Activated naive CD4-positive, alpha-beta T cell treated with anti-CD3 and anti-CD28 coated beads, Interleukin-2, amount 10 ng/mL, durations not matched to agents 7 days and 5 days (primary cell): ENCODE measurements at regions not wholly inside any gene's neighbourhood (a gene's known extent, or its start where the extent isn't known, plus 50 kb on each side); places are given as distances from the start of the nearest gene placed in this dataset.

Experiments
- CTCF ChIA-PET: fragments of 350-600 bp; sonication (Branson Sonifier 250); formaldehyde crosslinking; loops from one replicate; lab custom pipeline; 2021; ENCODE audit warnings: antibody characterized with exemption; lab: Charles Lee
- DNase-seq: peaks from one replicate; pipeline ENCODE4 v3.0.0-alpha.2; 2020
- H3K27ac Mint-ChIP-seq: one replicate; pipeline ENCODE4 v1.8.0; 2021; ENCODE audit warnings: mild to moderate bottlenecking, moderate library complexity, mixed read lengths
- H3K27me3 Mint-ChIP-seq: one replicate; pipeline ENCODE4 v1.8.0; 2021; ENCODE audit warnings: mild to moderate bottlenecking, mixed read lengths
- H3K36me3 Mint-ChIP-seq: one replicate; pipeline ENCODE4 v1.8.0; 2021; ENCODE audit warnings: mixed read lengths
- H3K4me1 Mint-ChIP-seq: one replicate; pipeline ENCODE4 v1.8.0; 2021; ENCODE audit warnings: mixed read lengths
- H3K4me3 Mint-ChIP-seq: one replicate; pipeline ENCODE4 v1.8.0; 2021; ENCODE audit warnings: mild to moderate bottlenecking, moderate library complexity, mixed read lengths
- H3K9me3 Mint-ChIP-seq: one replicate; pipeline ENCODE4 v1.8.0; 2021; ENCODE audit warnings: mixed read lengths

- Mint-ChIP-seq H3K4me1 (no peaks in the 10 kb centered on the region), H3K36me3 (no peaks in the 10 kb centered on the region), H3K27me3 (no peaks in the 10 kb centered on the region), H3K4me3 (no peak overlapping the region), H3K27ac (no peak overlapping the region), H3K9me3 (no peaks in the 10 kb centered on the region)
- CTCF ChIA-PET, result no interaction called here
- no peak for DNase-seq
Measured at GRCh38 chr12:28631831-28632230, 441.6 kb downstream of the CCDC91 start.

- H3K4me3 Mint-ChIP-seq, result no peak overlapping the region
- H3K27me3 Mint-ChIP-seq, result peaks cover 4% of the 10 kb centered on the region
- no peaks in the 10 kb centered on the region for H3K36me3 Mint-ChIP-seq
- no peaks in the 10 kb centered on the region for H3K4me1 Mint-ChIP-seq
- CTCF ChIA-PET, result no interaction called here
- H3K27ac Mint-ChIP-seq, result no peak overlapping the region
- H3K9me3 Mint-ChIP-seq, result no peaks in the 10 kb centered on the region
- DNase-seq, result no peak
Measured at GRCh38 chr12:28640519-28640918, 450.3 kb downstream of the CCDC91 start.

GRCh38 chr12:28645436-28645835, 455.2 kb downstream of the CCDC91 start:
- H3K4me1 Mint-ChIP-seq, result no peaks in the 10 kb centered on the region
- CTCF ChIA-PET, result no interaction called here
- H3K4me3 Mint-ChIP-seq, result no peak overlapping the region
- H3K9me3 Mint-ChIP-seq, result no peaks in the 10 kb centered on the region
- no peak overlapping the region for H3K27ac Mint-ChIP-seq
- H3K27me3 Mint-ChIP-seq, result peaks cover 4% of the 10 kb centered on the region
- no peak for DNase-seq
- no peaks in the 10 kb centered on the region for H3K36me3 Mint-ChIP-seq

GRCh38 chr12:28645891-28646290, 455.6 kb downstream of the CCDC91 start:
- Mint-ChIP-seq H3K27ac (no peak overlapping the region), H3K27me3 (peaks cover 4% of the 10 kb centered on the region), H3K9me3 (no peaks in the 10 kb centered on the region), H3K36me3 (no peaks in the 10 kb centered on the region), H3K4me3 (no peak overlapping the region), H3K4me1 (no peaks in the 10 kb centered on the region)
- DNase-seq, result no peak
- CTCF ChIA-PET, result no interaction called here

- H3K4me3 Mint-ChIP-seq, result no peak overlapping the region
- H3K27ac Mint-ChIP-seq, result no peak overlapping the region
- DNase-seq, result no peak
Measured at GRCh38 chr12:28650906-28651305, 460.6 kb downstream of the CCDC91 start.

GRCh38 chr12:28652239-28652638, 462.0 kb downstream of the CCDC91 start:
- no peak overlapping the region for H3K27ac Mint-ChIP-seq
- no peaks in the 10 kb centered on the region for H3K9me3 Mint-ChIP-seq
- H3K4me1 Mint-ChIP-seq, result no peaks in the 10 kb centered on the region
- no peaks in the 10 kb centered on the region for H3K36me3 Mint-ChIP-seq
- no peaks in the 10 kb centered on the region for H3K27me3 Mint-ChIP-seq
- no peak overlapping the region for H3K4me3 Mint-ChIP-seq
- CTCF ChIA-PET, result no interaction called here
- no peak for DNase-seq

More at GRCh38 chr12:28650906-28651305, 460.6 kb downstream of the CCDC91 start:
- Mint-ChIP-seq H3K27me3 (no peaks in the 10 kb centered on the region), H3K4me1 (no peaks in the 10 kb centered on the region), H3K36me3 (no peaks in the 10 kb centered on the region), H3K9me3 (no peaks in the 10 kb centered on the region)
- CTCF ChIA-PET, result no interaction called here

- H3K27ac Mint-ChIP-seq, result no peak overlapping the region
- DNase-seq, result no peak
- CTCF ChIA-PET, result no interaction called here
- no peaks in the 10 kb centered on the region for H3K4me1 Mint-ChIP-seq
- no peaks in the 10 kb centered on the region for H3K27me3 Mint-ChIP-seq
- no peaks in the 10 kb centered on the region for H3K36me3 Mint-ChIP-seq
- H3K9me3 Mint-ChIP-seq, result peaks cover 3% of the 10 kb centered on the region
- H3K4me3 Mint-ChIP-seq, result no peak overlapping the region
Measured at GRCh38 chr12:28681980-28682379, 467.1 kb upstream of the FAR2 start.

GRCh38 chr12:28683366-28683765, 465.7 kb upstream of the FAR2 start:
- Mint-ChIP-seq H3K4me3 (no peak overlapping the region), H3K4me1 (no peaks in the 10 kb centered on the region)
- CTCF ChIA-PET, result no interaction called here

GRCh38 chr12:28689398-28690175, 459.5 kb upstream of the FAR2 start:
- no peak for DNase-seq
- Mint-ChIP-seq H3K9me3 (no peaks in the 10 kb centered on the region), H3K27me3 (no peaks in the 10 kb centered on the region), H3K27ac (no peak overlapping the region), H3K4me3 (no peak overlapping the region), H3K36me3 (no peaks in the 10 kb centered on the region), H3K4me1 (no peaks in the 10 kb centered on the region)
- CTCF ChIA-PET, result no interaction called here

More at GRCh38 chr12:28683366-28683765, 465.7 kb upstream of the FAR2 start:
- H3K27me3 Mint-ChIP-seq, result no peaks in the 10 kb centered on the region
- H3K27ac Mint-ChIP-seq, result no peak overlapping the region
- DNase-seq, result no peak
- peaks cover 3% of the 10 kb centered on the region for H3K9me3 Mint-ChIP-seq
- H3K36me3 Mint-ChIP-seq, result no peaks in the 10 kb centered on the region

- CTCF ChIA-PET, result no interaction called here
- no peaks in the 10 kb centered on the region for H3K9me3 Mint-ChIP-seq
- no peaks in the 10 kb centered on the region for H3K27me3 Mint-ChIP-seq
- no peak for DNase-seq
- no peaks in the 10 kb centered on the region for H3K36me3 Mint-ChIP-seq
- no peaks in the 10 kb centered on the region for H3K4me1 Mint-ChIP-seq
- no peak overlapping the region for H3K27ac Mint-ChIP-seq
- H3K4me3 Mint-ChIP-seq, result no peak overlapping the region
Measured at GRCh38 chr12:28693565-28694219, 455.4 kb upstream of the FAR2 start.

GRCh38 chr12:28698553-28698952, 450.5 kb upstream of the FAR2 start:
- no peak overlapping the region for H3K4me3 Mint-ChIP-seq
- CTCF ChIA-PET, result no interaction called here
- no peaks in the 10 kb centered on the region for H3K27me3 Mint-ChIP-seq
- H3K9me3 Mint-ChIP-seq, result no peaks in the 10 kb centered on the region
- no peaks in the 10 kb centered on the region for H3K4me1 Mint-ChIP-seq
- H3K36me3 Mint-ChIP-seq, result no peaks in the 10 kb centered on the region
- no peak overlapping the region for H3K27ac Mint-ChIP-seq
- DNase-seq, result no peak

GRCh38 chr12:28699029-28699428, 450.0 kb upstream of the FAR2 start:
- no peak for DNase-seq
- Mint-ChIP-seq H3K36me3 (no peaks in the 10 kb centered on the region), H3K27ac (no peak overlapping the region), H3K27me3 (no peaks in the 10 kb centered on the region), H3K4me3 (no peak overlapping the region), H3K4me1 (no peaks in the 10 kb centered on the region), H3K9me3 (no peaks in the 10 kb centered on the region)
- CTCF ChIA-PET, result no interaction called here

- Mint-ChIP-seq H3K36me3 (no peaks in the 10 kb centered on the region), H3K9me3 (no peaks in the 10 kb centered on the region), H3K27me3 (no peaks in the 10 kb centered on the region), H3K4me3 (no peak overlapping the region), H3K4me1 (no peaks in the 10 kb centered on the region), H3K27ac (no peak overlapping the region)
- DNase-seq, result no peak
- CTCF ChIA-PET, result no interaction called here
Measured at GRCh38 chr12:28700161-28700560, 448.9 kb upstream of the FAR2 start.

- CTCF ChIA-PET, result no interaction called here
- H3K4me1 Mint-ChIP-seq, result no peaks in the 10 kb centered on the region
- no peaks in the 10 kb centered on the region for H3K9me3 Mint-ChIP-seq
- no peaks in the 10 kb centered on the region for H3K36me3 Mint-ChIP-seq
- H3K27me3 Mint-ChIP-seq, result no peaks in the 10 kb centered on the region
- H3K27ac Mint-ChIP-seq, result no peak overlapping the region
- DNase-seq, result no peak
- no peak overlapping the region for H3K4me3 Mint-ChIP-seq
Measured at GRCh38 chr12:28704477-28705169, 444.5 kb upstream of the FAR2 start.
